ENCODE measurements at regions not wholly inside any gene's neighbourhood (a gene's known extent, or its start where the extent isn't known, plus 50 kb on each side); places are given as distances from the start of the nearest gene placed in this dataset.

GRCh38 chr1:219993554-219994433 is 52.5 kb downstream of the EPRS1 start:
- TF ChIP-seq CTCF (IDR thresholded peaks at IDR 0.05; ENCODE audit: unreplicated experiment): no peak
- Mint-ChIP-seq H3K4me1 (ENCODE audit: unreplicated experiment) (no peaks in the 10 kb centered on the region), H3K36me3 (ENCODE audit: low read depth, unreplicated experiment) (peaks cover 11% of the 10 kb centered on the region), H3K4me3 (ENCODE audit: unreplicated experiment) (no peak overlapping the region), H3K27ac (ENCODE audit: unreplicated experiment) (peak overlapping the region; percentile 28), H3K9me3 (ENCODE audit: unreplicated experiment) (no peaks in the 10 kb centered on the region), H3K27me3 (ENCODE audit: unreplicated experiment) (no peaks in the 10 kb centered on the region)
- no peak for DNase-seq (ENCODE audit: low spot score)

GRCh38 chr1:219991919-219992318 is 54.4 kb downstream of the EPRS1 start:
- H3K9me3 Mint-ChIP-seq (ENCODE audit: unreplicated experiment): no peaks in the 10 kb centered on the region
- no peaks in the 10 kb centered on the region for H3K27me3 Mint-ChIP-seq (ENCODE audit: unreplicated experiment)
- no peak for TF ChIP-seq CTCF (IDR thresholded peaks at IDR 0.05; ENCODE audit: unreplicated experiment)
- H3K4me3 Mint-ChIP-seq (ENCODE audit: unreplicated experiment): no peak overlapping the region
- no peaks in the 10 kb centered on the region for H3K4me1 Mint-ChIP-seq (ENCODE audit: unreplicated experiment)
- no peak overlapping the region for H3K27ac Mint-ChIP-seq (ENCODE audit: unreplicated experiment)
- peaks cover 16% of the 10 kb centered on the region for H3K36me3 Mint-ChIP-seq (ENCODE audit: low read depth, unreplicated experiment)
- DNase-seq (ENCODE audit: low spot score): no peak

- no peak for TF ChIP-seq CTCF (IDR thresholded peaks at IDR 0.05; ENCODE audit: unreplicated experiment)
- H3K9me3 Mint-ChIP-seq (ENCODE audit: unreplicated experiment): no peaks in the 10 kb centered on the region
- H3K36me3 Mint-ChIP-seq (ENCODE audit: low read depth, unreplicated experiment): peaks cover 15% of the 10 kb centered on the region
- H3K4me1 Mint-ChIP-seq (ENCODE audit: unreplicated experiment): no peaks in the 10 kb centered on the region
- no peaks in the 10 kb centered on the region for H3K27me3 Mint-ChIP-seq (ENCODE audit: unreplicated experiment)
- no peak overlapping the region for H3K4me3 Mint-ChIP-seq (ENCODE audit: unreplicated experiment)
- H3K27ac Mint-ChIP-seq (ENCODE audit: unreplicated experiment): no peak overlapping the region
- no peak for DNase-seq (ENCODE audit: low spot score)
These were observed 54.8 kb downstream of the EPRS1 start for GRCh38 chr1:219991511-219991810.

- H3K36me3 Mint-ChIP-seq (ENCODE audit: low read depth, unreplicated experiment): peaks cover 11% of the 10 kb centered on the region
- no peaks in the 10 kb centered on the region for H3K4me1 Mint-ChIP-seq (ENCODE audit: unreplicated experiment)
- DNase-seq (ENCODE audit: low spot score): no peak
- no peak overlapping the region for H3K4me3 Mint-ChIP-seq (ENCODE audit: unreplicated experiment)
- H3K27ac Mint-ChIP-seq (ENCODE audit: unreplicated experiment): no peak overlapping the region
- H3K9me3 Mint-ChIP-seq (ENCODE audit: unreplicated experiment): no peaks in the 10 kb centered on the region
- no peaks in the 10 kb centered on the region for H3K27me3 Mint-ChIP-seq (ENCODE audit: unreplicated experiment)
- peak; percentile 66 for TF ChIP-seq CTCF (IDR thresholded peaks at IDR 0.05; ENCODE audit: unreplicated experiment)
These were observed 55.4 kb downstream of the EPRS1 start for GRCh38 chr1:219990782-219991510.

- H3K27ac Mint-ChIP-seq (ENCODE audit: unreplicated experiment): no peak overlapping the region
These were observed 56.5 kb downstream of the EPRS1 start for GRCh38 chr1:219989766-219990165.

More at GRCh38 chr1:219989766-219990165, 56.5 kb downstream of the EPRS1 start:
- Mint-ChIP-seq H3K4me3 (ENCODE audit: unreplicated experiment) (no peak overlapping the region), H3K9me3 (ENCODE audit: unreplicated experiment) (no peaks in the 10 kb centered on the region), H3K27me3 (ENCODE audit: unreplicated experiment) (no peaks in the 10 kb centered on the region), H3K36me3 (ENCODE audit: low read depth, unreplicated experiment) (peaks cover 9% of the 10 kb centered on the region), H3K4me1 (ENCODE audit: unreplicated experiment) (no peaks in the 10 kb centered on the region)
- no peak for DNase-seq (ENCODE audit: low spot score)
- TF ChIP-seq CTCF (IDR thresholded peaks at IDR 0.05; ENCODE audit: unreplicated experiment): no peak
